ENCODE measurements at regions not wholly inside any gene's neighbourhood (a gene's known extent, or its start where the extent isn't known, plus 50 kb on each side); places are given as distances from the start of the nearest gene placed in this dataset.
"Not testable (repeated sequence)": the region's sequence is repeated elsewhere in the genome, so short reads cannot be mapped to it uniquely, and the experiment has no call there.

GRCh38 chr1:188778578-188778977 lies 1699.1 kb downstream of the BRINP3 start:
- Histone ChIP-seq H3K9me3 (no peaks in the 10 kb centered on the region), H3K27me3 (no peaks in the 10 kb centered on the region), H3K27ac (no peak overlapping the region), H3K4me3 (no peak overlapping the region), H3K4me1 (no peaks in the 10 kb centered on the region), H3K36me3 (no peaks in the 10 kb centered on the region)
- 10% methylated on average over 2 of the region's 2 CpGs for WGBS (ENCODE audit: insufficient coverage, low coverage, low lambda C conversion rate, missing lambda C conversion rate)
- ATAC-seq = no peak
- no peak for TF ChIP-seq POLR2A (IDR thresholded peaks at IDR 0.05)
- no peak for TF ChIP-seq CTCF (IDR thresholded peaks at IDR 0.05)
- intact Hi-C loops (cut with DNase I) = no loop called here
- DNase-seq = no peak

GRCh38 chr1:188782220-188782841 lies 1695.3 kb downstream of the BRINP3 start:
- DNase-seq = peak in 1 of 3 donors; percentile 43

GRCh38 chr1:188794969-188795368 lies 1682.7 kb downstream of the BRINP3 start:
- no peaks in the 10 kb centered on the region for H3K4me1 ChIP-seq
- no peak overlapping the region for H3K27ac ChIP-seq
- no peaks in the 10 kb centered on the region for H3K27me3 ChIP-seq
- DNase-seq = no peak
- TF ChIP-seq POLR2A (IDR thresholded peaks at IDR 0.05) (no peak), CTCF (IDR thresholded peaks at IDR 0.05) (no peak)
- H3K4me3 ChIP-seq = no peak overlapping the region
- H3K9me3 ChIP-seq = no peaks in the 10 kb centered on the region
- intact Hi-C loops (cut with DNase I) = no loop called here
- ATAC-seq = no peak
- H3K36me3 ChIP-seq = no peaks in the 10 kb centered on the region

More at GRCh38 chr1:188782220-188782841, 1695.3 kb downstream of the BRINP3 start:
- TF ChIP-seq CTCF (IDR thresholded peaks at IDR 0.05) = peak; percentile 26 to 69 (median 48)
- no peak for TF ChIP-seq POLR2A (IDR thresholded peaks at IDR 0.05)
- no peaks in the 10 kb centered on the region for H3K36me3 ChIP-seq
- intact Hi-C loops (cut with DNase I) = no loop called here
- no peak overlapping the region for H3K4me3 ChIP-seq
- peak; percentile 89 to 95 (median 90) for ATAC-seq
- no peaks in the 10 kb centered on the region for H3K27me3 ChIP-seq
- H3K4me1 ChIP-seq = no peaks in the 10 kb centered on the region
- WGBS (ENCODE audit: insufficient coverage, low coverage, low lambda C conversion rate, missing lambda C conversion rate) = 27% methylated on average over 6 of the region's 6 CpGs
- no peaks in the 10 kb centered on the region for H3K9me3 ChIP-seq
- H3K27ac ChIP-seq = no peak overlapping the region

DNA sequence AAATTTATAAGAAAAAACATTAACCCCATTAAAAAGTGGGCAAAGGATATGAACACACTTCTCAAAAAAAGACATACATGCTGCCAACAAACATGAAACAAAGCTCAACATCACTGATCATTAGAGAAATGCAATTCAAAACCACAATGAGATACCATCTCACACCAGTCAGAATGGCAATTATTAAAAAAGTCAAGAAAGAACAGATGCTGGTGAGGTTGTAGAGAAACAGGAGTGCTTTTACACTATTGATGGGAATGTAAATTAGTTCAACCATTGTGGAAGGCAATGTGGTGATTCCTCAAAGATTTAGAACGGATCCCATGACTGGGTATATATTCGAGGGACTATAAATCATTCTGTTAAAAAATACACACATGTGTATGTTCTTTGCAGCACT lies 1665.5 kb downstream of the BRINP3 start:
- WGBS (ENCODE audit: insufficient coverage, low coverage, low lambda C conversion rate, missing lambda C conversion rate) = 64% methylated on average over 2 of the region's 2 CpGs
- not testable (repeated sequence) for H3K36me3 ChIP-seq

GRCh38 chr1:188812836-188813573 lies 1664.7 kb downstream of the BRINP3 start:
- WGBS (ENCODE audit: insufficient coverage, low coverage, low lambda C conversion rate, missing lambda C conversion rate) = 82% methylated on average over 7 of the region's 39 CpGs
- H3K4me3 ChIP-seq = not testable (repeated sequence)

More for the DNA sequence above, 1665.5 kb downstream of the BRINP3 start:
- intact Hi-C loops (cut with DNase I); H3K9me3 ChIP-seq; DNase-seq; H3K4me3 ChIP-seq; H3K27me3 ChIP-seq; ATAC-seq; H3K27ac ChIP-seq; H3K4me1 ChIP-seq: not testable (repeated sequence)

More at GRCh38 chr1:188812836-188813573, 1664.7 kb downstream of the BRINP3 start:
- H3K27ac ChIP-seq; intact Hi-C loops (cut with DNase I); H3K36me3 ChIP-seq; ATAC-seq; H3K9me3 ChIP-seq; H3K4me1 ChIP-seq; H3K27me3 ChIP-seq: not testable (repeated sequence)
- DNase-seq = peak in 2 of 3 donors; percentile 39 to 46

All from right lobe of liver (tissue), 6 donors.